KBM-7 (cell line): ENCODE measurements at regions not wholly inside any gene's neighbourhood (a gene's known extent, or its start where the extent isn't known, plus 50 kb on each side); places are given as distances from the start of the nearest gene placed in this dataset.
A peak's percentile ranks its signal among the peaks of the same experiment; 100 is the strongest.
"Not testable (repeated sequence)": the region's sequence is repeated elsewhere in the genome, so short reads cannot be mapped to it uniquely, and the experiment has no call there.

Experiments
- DNase-seq: peaks from one replicate; pipeline ENCODE4 v3.0.0-alpha.2; 2015
- in situ Hi-C: fragments of 300-500 bp; cut with MboI; formaldehyde crosslinking; loops from 2 replicates; pipeline ENCODE4 v1.14.3; 2020; ENCODE audit warnings: low sequenced_read_pairs, low pct_unique_long_range_greater_than_20kb, mixed read lengths

DNA sequence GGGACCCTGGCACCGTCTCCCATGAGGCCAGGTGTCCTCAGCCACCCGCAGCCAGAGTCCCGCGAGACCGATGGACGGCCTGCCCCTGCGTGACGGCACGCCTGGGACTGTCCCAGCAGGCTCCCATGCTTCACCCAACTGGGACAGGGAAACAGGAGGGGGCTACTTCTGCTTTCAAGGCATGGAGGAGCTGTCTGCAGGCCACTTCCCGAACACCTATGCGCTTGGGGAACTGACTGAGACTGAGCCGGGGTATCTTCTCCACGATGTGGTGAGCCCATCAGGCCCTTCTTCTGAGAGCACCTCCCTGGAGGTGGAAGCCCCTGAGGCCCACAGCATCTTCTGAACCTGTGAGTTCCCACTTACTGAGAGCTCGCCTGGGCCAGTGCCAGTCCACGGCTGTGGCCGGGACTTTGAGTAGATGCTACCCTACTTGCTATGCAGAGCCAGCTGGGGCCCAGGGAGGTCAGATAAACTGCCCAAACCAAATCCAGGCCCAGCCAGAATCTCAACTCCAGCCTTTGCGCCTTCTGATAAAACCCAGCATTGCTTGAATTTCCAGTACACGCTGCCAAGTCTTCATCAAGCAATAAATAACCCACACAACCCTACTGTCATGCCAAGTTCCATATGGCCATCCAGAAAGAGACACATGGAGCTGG lies 85.4 kb upstream of the METTL9 start:
- DNase-seq = peak; percentile 28
- in situ Hi-C loops = not testable (repeated sequence)

DNA sequence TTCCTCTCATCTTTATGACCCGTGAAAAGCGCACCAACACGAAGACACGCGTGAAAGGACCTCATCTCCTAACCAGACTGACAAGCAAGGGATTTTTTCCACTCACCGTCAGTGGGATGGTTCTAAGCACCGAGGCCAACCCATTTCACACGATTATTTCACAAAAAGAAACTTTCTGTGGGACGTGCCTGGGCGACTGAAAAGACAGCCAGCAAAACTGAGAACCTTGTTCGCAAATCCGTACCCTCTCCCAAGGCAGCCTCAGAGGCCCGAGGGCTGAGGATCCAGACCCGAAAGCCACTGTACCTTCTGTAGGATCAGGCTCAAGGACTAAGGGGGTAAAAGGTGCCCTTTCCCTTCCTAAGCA lies 84.9 kb upstream of the METTL9 start:
- in situ Hi-C loops, DNase-seq: not testable (repeated sequence)

DNA sequence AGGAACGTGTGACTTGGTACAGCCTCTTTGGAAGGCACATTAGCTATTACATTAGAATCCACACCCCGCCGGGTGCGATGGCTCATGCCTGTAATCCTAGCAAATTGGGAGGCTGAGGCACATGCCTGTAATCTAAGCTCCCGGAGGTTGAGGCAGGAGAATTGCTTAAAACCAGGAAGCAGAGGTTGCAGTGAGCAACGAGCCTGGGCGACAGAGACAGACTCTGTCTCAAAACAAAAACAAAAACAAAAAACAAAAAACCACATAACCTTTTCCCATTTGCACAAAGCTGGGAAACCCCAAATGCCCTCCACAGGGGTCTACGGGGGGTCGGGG lies 82.7 kb upstream of the METTL9 start:
- in situ Hi-C loops, DNase-seq: not testable (repeated sequence)

DNA sequence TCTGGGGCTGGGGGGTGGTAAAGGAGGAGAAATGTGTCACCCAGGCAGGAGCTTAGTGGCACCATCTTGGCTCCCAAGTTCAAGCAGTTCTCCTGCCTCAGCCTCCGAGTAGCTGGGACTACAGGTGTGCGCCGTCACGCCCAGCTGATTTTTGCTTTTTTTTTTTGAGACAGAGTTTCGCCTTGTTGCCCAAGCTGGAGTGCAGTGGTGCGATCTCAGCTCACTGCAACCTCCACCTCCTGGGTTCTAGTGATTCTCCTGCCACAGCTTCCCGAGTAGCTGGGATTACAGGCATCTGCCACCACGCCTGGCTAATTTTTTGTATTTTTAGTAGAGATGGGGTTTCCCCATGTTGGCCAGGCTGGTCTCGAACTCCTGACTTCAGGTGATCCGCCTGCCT lies 82.1 kb upstream of the METTL9 start:
- in situ Hi-C loops, DNase-seq: not testable (repeated sequence)

DNA sequence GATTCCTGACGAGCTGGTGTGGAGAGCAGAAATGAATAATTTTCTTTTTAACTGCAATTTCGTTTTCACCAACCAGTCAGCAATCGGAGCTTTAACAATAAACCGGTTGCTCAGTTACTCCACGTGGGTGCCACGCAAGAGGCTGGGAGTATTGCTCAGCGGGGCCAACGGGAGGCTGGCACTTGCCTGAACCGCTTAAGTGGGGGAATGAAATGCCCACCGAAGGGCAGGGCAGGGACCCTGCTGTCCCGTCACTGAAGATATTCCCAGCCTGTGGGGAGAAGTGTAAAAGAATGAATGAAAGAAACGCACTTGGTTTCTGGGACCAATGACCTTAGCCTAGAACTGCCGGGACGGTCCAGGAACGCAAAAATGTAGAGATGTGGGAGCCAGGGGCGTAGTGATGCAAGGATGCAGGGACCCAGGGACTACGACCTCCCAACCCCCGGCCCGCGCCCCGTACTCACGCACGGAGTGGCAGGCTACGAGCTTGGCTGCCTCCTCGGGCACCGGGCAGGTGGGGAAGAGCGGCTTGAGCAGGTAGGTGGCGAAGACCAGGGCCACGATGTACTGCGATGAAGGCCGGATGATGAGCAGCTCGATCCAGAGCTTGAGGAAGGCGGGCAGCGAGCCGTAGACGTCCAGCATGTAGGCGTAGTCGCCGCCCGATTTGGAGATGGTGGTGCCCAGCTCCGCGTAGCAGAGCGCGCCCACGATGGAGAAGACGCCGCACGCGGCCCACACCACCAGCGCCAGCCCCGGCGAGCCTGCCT lies 79.8 kb upstream of the METTL9 start:
- DNase-seq, in situ Hi-C loops: not testable (repeated sequence)

DNA sequence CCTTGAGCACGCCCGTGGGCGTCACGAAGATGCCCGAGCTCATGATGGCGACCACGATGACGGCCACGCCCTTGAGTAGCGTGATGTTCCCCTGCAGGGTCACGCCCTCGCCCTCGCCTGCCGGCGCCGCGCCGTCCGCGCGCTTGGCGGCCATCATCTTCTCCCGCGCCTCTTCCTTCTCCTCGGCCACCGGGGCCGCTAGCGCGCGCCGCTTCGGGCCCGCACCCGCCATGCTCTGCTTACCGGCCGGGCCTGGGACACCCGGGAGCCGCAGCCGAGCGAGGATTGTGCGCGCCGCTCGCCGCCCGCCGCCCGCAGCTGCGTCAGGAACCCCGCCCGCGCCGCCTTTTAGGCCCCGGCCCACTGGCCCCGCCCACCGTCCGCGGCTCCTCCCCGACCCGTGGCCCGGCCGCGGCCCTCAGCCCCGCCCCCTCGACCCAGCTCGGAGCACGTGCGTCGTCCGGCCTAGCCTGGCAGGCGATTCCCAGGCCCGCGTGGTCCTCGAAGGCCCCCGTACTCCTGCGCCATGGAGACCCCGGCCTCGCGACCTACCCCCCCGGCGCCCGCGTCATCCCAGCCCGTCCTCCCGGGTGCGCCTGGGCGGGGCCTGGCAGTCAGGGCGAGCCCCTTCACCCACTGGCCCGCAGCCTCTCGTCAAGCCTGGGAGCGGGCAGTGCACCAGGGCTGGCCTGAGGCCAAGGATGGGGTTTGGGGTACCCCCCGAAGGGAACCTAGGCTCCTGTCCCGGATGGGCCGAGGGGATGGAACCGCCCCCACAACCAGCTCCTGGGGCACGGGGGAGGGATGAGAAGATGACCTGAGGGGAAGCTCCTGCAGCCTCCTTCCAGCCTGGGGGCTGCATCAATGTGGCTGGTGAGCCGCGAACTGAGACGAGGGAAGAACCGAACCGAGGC lies 79.0 kb upstream of the METTL9 start:
- DNase-seq = peak; percentile 94
- in situ Hi-C loops = not testable (repeated sequence)

DNA sequence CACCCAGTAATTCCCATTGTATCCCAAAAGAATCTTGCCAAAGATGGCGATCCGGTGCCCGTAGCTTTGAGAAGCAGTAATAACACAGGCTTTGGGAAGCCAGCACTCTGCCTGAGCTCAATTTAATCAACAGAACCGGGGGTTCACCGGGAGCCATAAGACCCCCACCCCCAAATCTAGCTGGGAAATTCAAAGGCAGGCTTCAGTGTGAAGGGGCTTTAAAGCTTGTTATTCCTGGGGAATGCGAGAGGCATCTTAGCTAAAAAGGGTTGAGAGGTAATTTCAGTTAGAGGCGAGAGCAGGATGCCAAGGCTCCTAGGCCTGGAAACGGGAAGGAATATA lies 78.4 kb upstream of the METTL9 start:
- in situ Hi-C loops = not testable (repeated sequence)

DNA sequence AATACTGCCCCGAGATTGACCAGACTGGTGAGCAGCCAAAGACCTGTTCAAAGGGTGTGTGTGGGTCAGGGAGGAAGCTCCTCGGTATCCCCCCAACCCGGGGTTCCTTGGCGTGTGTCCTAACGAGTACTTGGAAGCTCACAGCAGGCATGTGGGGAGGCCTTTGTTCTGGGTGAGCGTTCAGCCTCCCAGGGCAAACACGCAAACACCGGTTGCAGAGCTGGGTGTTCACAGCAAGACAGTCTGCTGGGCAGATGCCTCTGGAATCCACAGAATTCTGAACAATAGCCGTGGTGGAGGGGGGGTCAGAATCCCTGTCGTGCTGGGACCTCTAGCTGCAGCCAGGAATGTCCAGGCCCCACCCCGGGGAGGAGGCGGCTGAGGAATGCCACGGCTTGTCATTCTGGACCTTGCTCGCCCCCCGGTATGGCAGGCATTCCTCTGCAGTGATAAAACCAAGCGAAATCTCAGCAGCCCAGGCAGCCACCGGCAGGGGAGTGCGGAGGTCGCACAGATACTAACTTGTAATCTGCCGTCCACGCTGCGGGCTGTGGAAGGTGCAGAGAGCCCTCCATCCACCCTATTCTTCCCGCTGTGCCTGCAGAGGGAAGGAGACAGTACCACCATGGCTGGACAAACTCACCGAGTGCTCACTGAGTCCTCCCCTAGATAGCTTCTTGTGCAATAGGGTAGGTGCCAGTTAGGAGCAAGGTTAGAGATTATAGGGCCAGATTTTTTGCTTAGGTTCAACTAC lies 77.8 kb upstream of the METTL9 start:
- in situ Hi-C loops, DNase-seq: not testable (repeated sequence)

More for the DNA sequence above, 78.4 kb upstream of the METTL9 start:
- not testable (repeated sequence) for DNase-seq

DNA sequence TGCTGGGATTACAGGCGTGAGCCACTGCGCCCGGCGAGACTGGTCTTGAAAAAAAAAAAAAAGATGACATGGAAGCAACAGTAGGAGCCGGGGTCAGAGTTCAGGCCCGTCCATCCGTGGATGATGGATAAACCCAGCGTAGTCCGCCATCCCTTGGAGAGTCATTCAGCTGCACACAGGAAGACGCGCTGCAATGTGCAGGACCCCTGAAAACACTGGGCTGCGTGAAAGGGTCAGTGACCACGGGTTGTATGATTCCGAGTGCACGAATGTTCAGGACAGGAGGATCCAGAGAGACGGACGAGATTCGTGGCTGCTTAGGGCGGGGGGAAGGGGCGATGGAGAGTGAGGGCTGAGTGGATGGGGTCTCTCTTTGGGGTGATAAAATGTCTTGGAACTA lies 76.5 kb upstream of the METTL9 start:
- DNase-seq, in situ Hi-C loops: not testable (repeated sequence)

DNA sequence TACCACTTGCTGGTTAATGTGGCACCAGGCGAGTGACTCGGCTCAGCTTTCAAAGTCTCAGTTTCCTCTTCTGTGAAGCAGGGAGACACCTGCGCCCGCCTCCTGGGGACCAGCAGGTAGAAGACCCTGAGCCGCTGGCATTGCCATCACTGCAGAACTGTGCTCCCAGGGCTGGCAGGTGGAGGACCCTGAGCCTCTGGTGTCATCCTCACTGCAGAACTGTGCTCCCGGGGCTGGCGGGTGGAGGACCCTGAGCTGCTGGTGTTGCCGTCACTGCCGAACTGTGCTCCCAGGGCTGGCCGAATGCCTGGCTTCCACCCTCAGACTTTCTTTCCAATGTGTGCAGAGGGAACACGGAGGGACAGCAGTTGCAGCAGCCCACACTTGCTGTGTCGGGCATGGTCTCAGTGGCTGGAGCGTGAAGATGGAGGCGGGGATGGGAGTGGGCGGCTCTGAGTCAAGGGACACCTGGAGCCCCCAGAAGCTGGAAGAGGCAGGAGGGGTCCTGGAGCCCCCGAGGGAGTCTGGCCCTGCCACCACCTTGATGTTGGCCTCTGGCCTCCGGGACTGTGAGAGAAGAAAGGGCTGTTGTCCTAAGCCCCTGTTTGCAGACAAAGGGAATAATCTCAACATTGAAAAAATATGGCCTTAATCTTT lies 75.8 kb upstream of the METTL9 start:
- in situ Hi-C loops = no loop called here
- DNase-seq = no peak

DNA sequence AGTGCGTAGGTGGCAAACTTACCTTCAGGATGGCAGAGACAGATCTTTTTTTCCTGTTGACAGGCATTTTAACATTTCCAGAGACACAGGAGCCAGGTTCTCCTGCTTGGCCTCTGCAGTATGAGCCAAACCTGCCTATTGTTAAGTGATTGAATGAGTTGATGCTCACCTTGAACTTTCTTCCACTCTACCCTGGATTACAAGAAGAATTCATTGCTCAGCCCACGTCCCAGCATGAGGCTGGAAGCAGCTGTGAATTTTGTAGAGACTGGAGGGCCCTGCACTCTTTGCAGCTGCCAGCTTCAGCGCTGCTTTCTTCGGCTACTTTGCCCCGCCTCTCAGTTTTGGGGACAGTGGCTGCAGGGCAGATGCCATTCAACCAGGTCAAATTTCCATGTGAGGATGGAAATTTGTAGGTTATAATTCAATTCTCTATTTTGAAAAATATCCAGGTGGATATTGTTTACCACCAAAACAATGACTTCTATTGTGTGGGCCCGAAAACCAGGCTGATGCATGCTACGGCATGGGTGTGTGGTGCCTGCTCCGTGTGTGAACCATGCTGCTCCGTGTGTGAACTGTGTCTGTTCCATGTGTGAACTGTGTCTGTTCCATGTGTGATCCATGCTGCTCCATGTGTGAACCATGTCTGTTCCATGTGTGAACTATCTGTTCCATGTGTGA lies 75.2 kb upstream of the METTL9 start:
- no peak for DNase-seq
- in situ Hi-C loops = no loop called here

DNA sequence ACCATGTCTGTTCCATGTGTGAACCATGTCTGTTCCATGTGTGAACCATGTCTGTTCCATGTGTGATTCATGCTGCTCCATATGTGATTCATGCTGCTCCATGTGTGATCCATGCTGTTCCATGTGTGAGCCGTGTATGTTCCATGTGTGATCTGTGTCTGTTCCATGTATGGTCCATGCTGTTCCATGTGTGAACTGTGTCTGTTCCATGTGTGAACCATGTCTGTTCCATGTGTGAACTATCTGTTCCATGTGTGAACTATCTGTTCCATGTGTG lies 74.7 kb upstream of the METTL9 start:
- in situ Hi-C loops, DNase-seq: not testable (repeated sequence)

DNA sequence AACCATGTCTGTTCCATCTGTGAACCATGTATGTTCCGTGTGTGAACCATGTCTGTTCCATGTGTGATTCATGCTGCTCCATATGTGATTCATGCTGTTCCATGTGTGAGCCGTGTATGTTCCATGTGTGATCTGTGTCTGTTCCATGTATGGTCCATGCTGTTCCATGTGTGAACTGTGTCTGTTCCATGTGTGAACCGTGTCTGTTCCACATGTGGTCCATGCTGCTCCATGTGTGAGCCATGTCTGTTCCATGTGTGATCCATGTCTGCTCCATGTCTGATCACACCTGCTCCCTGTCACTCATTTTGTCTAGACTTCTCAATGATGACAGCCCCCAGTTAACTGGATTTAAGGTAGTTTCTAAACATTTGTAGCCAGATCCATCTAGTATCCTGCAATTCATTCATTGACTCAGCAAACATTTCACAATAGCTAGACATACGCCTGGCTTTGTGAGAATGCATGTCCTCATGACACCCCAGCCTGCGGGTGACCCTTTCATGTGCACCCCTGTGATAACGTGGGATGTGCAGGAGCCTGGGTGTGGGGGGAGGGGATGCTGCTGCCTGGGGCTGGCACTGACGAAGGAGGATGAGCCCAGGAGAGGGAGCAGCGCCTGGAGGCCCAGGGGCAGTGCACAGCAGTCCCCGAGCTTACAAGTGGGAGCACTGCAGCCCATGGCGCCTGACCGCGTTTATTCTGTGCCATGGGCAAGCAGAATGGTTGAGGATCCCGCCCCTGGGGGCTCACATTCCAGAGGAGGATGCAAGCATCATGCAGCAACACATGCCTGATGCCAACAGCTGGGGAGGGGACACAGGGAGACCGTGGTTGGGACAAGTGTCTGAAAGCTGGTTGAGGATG lies 74.1 kb upstream of the METTL9 start:
- in situ Hi-C loops, DNase-seq: not testable (repeated sequence)

DNA sequence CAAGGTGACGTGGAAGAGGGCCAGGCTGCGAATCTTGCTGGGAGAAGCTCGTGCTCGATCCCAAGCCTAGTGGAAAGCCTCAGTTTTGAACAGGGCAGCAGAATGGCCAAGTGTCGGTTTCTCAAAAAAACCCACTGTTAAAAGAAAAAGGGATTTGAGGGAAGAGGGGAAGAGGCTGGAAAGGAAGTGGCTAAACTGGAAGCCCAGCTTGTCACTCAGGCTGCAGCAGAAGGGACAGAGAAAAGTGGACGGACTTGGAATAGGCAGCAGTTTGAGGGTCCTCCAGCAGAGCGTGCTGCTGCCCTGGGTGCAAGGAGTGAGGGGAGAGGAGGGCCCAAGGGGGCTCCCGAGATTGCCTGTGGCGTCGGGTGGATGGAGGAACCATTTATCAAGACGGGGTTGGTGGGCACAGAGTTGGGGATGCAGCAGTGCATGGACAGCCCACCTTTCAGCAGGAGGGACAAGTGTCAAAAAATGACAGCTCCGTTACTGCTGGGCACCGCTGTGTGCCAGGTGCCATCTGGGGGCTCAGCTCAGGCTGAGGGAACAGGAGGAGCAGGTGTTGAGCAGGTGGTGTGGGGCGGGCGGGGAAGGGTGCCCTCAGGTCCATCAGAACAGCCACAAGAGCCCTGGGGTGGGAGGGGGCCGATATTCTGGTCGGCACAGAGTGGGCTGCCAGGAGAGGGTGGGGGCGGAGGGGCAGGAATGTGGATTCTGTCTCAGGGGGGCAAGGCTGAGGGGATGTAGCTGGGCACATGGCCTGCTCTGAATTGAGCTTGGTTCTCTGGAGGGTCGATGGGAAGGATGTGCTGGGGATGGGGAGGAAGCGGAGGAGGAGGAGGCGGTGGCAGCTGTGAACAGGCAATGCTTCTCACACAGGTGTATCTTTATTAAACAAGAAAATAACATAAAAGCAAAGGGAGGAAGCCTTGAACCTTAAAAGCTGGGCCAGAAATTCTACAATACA lies 73.1 kb upstream of the METTL9 start:
- DNase-seq, in situ Hi-C loops: not testable (repeated sequence)

DNA sequence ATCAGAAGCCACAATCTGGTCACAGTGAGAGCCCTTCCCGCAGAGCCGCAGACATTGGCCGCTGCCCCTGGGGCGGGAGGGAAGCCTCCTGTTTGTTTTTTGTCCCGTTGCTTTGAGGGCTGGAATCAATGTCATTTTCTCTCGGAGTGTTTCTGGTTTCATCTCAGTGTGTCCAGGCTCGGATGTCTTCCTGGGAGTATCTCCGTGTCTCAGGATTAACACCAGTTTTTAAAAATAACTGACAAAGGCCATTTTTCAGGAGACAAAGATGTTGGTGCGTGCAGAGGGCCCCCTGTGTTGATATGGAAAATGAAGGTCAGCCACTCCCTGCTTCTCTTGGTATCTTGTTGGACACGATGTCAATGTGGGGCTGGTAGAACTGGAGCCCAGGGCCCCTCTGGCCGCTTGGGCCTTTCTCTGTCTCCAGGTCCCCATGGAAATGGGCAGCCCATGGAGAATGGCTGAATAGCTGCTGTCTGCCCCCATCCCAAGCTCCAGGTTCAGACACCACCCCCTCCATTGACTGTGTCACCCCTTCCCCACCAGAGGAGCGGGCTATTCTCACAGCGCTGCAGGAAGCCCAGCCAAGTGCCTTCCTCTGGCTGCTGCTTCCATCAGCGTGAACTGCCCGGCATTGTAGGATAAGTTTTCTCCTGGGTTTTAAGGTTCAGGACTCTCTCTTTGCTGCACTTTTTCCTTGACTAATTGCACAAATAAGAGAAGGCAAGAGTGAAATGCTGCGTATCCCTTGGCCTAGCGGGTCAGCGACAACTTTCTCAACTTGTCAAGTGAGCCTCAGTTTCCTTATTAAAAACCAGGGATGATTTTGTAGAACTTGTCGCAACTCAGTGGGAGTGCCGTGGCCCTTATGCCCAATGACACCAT lies 72.2 kb upstream of the METTL9 start:
- no peak for DNase-seq
- in situ Hi-C loops = no loop called here
